HFF-Myc (cell line): ENCODE measurements at regions not wholly inside any gene's neighbourhood (a gene's known extent, or its start where the extent isn't known, plus 50 kb on each side); places are given as distances from the start of the nearest gene placed in this dataset.

ENCODE experiments used
- DNase-seq: peaks from one replicate; pipeline ENCODE4 v3.0.0-alpha.2; 2011; ENCODE audit warnings: low read depth; ENCODE audit errors: extremely low read depth
- H3K4me3 ChIP-seq: replicated peaks from 2 replicates; pipeline ENCODE4 v1.5.1; 2011; ENCODE audit warnings: low read depth, mild to moderate bottlenecking, control low read depth, low read length
- TF ChIP-seq, protein P1 (sequence below): IDR thresholded peaks from 2 replicates; pipeline ENCODE4 v1.5.1; 2012; ENCODE audit warnings: mild to moderate bottlenecking, low read depth, low read length, control low read depth; ENCODE audit errors: missing control alignments

DNA sequence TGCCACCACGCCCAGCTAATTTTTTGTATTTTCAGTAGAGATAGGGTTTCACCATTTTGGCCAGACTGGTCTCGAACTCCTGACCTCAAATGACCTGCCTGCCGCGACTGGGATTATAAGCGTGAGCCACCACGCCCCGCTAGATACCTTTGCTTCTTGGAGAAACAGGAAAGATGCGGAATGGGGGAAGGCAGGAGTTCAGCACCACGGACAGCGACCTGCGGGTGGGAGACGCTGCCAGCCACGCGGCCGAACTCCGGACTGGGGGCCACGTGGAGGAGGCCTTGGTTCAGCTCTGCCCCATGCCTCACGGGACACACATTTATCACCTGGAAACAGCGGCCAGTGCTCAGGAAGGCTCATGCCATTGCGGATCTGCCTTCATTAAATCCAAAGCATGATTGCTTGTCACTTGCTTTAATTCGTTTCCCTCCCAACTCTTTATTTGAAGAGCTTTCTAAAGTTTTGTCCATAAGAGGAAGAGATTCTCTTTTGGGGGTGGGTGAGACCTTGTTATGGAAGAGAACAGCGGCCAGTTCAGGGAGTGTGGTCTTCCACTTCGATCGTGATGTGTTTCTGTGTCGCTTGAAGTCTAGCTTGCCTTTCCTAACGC lies 219.9 kb downstream of the ENGASE start:
- DNase-seq: peak; percentile 25
- TF ChIP-seq, protein P1, sequence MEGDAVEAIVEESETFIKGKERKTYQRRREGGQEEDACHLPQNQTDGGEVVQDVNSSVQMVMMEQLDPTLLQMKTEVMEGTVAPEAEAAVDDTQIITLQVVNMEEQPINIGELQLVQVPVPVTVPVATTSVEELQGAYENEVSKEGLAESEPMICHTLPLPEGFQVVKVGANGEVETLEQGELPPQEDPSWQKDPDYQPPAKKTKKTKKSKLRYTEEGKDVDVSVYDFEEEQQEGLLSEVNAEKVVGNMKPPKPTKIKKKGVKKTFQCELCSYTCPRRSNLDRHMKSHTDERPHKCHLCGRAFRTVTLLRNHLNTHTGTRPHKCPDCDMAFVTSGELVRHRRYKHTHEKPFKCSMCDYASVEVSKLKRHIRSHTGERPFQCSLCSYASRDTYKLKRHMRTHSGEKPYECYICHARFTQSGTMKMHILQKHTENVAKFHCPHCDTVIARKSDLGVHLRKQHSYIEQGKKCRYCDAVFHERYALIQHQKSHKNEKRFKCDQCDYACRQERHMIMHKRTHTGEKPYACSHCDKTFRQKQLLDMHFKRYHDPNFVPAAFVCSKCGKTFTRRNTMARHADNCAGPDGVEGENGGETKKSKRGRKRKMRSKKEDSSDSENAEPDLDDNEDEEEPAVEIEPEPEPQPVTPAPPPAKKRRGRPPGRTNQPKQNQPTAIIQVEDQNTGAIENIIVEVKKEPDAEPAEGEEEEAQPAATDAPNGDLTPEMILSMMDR: no peak

DNA sequence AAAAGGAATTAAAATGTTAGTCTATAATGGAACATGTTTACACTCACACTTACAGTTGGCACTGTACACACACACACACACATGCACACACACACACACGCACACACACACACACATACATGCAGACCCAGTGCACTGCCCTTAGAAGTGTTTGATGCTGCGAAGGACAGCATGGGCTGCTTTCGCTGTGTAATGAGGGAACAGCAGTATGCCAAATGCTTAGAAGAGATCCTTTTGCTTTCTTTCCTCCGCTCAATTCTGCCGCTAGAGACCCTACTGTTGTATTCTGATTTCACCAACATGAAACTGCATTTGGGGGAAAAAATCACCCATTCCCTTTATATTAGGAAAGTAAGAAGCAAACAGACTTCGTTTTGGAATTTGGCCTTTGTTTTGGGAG lies 217.9 kb downstream of the ENGASE start:
- TF ChIP-seq, protein P1: no peak
- no peak for DNase-seq
- H3K4me3 ChIP-seq: no peak overlapping the region

More for the DNA sequence above, 219.9 kb downstream of the ENGASE start:
- no peak overlapping the region for H3K4me3 ChIP-seq

DNA sequence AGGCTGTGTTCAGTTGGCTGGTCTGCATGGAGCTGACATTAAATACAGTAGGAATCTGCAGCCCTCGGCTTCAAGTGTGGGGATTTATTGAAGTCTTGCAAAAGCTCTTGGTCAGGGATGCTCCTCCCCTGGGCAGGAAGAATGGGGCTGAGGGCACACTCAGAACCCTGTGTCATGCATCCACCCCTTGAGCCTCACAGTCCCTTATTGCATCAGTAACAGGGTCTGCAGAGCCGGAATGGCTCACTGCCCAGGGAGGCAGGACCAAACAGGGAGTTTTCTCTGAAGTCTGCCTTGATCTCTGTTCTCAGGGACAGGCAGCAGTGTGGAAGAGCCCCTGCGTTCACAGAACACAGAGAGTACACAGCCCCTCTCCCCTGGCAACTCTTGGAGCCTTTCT lies 216.8 kb downstream of the ENGASE start:
- no peak overlapping the region for H3K4me3 ChIP-seq
- DNase-seq: no peak
- TF ChIP-seq, protein P1: no peak

DNA sequence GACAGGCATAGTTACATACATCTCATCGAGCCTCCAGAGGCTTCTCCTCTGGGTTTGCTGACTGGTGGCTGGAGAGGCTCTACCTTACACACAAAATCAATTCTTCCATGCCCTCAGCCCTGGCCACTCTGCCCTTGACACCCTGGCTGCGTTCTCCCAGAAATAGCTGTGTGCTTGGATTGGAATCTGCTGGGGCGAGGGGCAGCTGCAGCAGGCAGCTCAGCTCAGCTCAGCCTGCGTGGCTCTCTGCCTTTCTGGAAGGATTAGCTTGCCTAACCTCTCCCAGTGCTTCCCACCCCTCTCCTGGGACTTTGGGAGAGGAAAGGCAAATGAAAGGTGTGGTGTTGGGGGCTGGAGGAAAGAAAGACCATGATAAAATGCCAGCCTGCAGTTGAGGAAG lies 216.1 kb downstream of the ENGASE start:
- TF ChIP-seq, protein P1: no peak
- no peak overlapping the region for H3K4me3 ChIP-seq
- DNase-seq: no peak

DNA sequence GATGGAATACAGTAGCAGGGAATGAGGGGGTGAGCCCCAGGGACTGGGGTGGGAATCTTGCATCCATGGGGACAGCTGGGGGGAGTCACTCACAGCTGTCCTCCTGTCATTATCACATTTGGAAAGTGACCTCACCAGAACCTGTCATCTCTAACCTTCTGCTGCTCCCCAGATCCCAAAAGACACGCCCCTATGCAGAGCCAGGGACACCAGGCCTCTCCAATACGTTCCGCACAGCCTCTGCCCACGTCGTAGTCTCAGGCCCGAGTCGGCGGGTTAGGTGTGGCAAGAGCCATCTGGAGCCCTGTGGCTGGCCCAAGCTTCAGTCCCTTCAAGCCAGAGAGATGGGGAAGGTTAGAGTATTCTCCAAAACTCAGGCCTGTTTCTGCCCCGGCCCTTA lies 214.3 kb downstream of the ENGASE start:
- DNase-seq: no peak

DNA sequence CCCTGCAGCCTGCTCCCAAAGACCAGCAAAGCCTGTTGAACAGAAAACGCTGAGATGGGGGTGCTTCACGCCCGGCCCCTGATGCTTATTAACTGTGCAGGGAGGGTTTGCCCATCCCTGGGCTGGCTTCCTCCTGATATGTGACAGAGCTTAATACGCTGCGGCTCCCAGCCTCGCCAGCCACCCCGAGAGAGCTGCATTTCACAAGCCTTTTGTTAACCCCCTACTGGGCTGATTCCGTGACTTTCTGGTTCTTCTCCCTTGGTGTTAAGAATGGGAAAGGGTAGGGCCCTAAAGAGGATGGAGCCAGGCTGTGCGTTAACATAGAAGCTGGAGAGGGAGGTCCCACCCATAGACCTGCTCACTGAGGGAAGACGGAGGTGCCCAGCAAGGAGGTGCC lies 211.8 kb downstream of the ENGASE start:
- TF ChIP-seq, protein P1: no peak
- DNase-seq: no peak
- H3K4me3 ChIP-seq: no peak overlapping the region

More for the DNA sequence above, 214.3 kb downstream of the ENGASE start:
- TF ChIP-seq, protein P1: no peak
- no peak overlapping the region for H3K4me3 ChIP-seq

DNA sequence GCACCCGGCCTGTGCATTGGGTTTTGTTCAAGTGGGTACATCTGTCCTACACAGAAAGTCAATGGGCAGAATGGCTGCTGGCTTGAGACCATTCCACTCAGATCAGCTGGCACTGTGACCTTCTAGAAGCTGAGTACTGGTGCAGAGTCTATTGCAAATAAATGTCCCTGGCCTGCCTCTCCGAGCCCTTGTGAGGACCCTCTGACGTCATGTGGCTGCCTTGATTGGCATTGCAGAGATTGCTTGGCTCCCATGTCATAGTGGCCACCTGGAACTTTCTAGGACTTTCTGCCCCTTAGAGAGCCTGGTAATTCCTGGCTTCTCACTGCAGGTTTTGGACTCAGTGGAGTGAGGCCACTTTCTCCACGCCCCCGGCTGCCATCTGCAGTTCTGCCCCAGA lies 211.3 kb downstream of the ENGASE start:
- TF ChIP-seq, protein P1: no peak
- H3K4me3 ChIP-seq: no peak overlapping the region
- DNase-seq: no peak
